Lower lobe of right lung (tissue), 2 donors: ENCODE measurements at regions not wholly inside any gene's neighbourhood (a gene's known extent, or its start where the extent isn't known, plus 50 kb on each side); places are given as distances from the start of the nearest gene placed in this dataset.

Experiments
- ATAC-seq, 2 donors: fragments of 200-7000 bp; cut with Tn5 transposase; one replicate each; pipeline ENCODE4 v1.9.1; 2020 to 2022; ENCODE audit warnings: mild to moderate bottlenecking in 2 of 2, moderate library complexity in 2 of 2
- DNase-seq: peaks from one replicate; pipeline ENCODE4 v3.0.0-alpha.2; 2020
- H3K27ac ChIP-seq: fragments of 200-600 bp; one replicate; pipeline ENCODE4 v1.8.0; 2022
- H3K27me3 ChIP-seq: fragments of 200-600 bp; one replicate; pipeline ENCODE4 v1.8.0; 2022; ENCODE audit warnings: low read depth
- H3K36me3 ChIP-seq: fragments of 200-600 bp; one replicate; pipeline ENCODE4 v1.8.0; 2022; ENCODE audit warnings: mild to moderate bottlenecking
- H3K4me1 ChIP-seq: fragments of 200-600 bp; one replicate; pipeline ENCODE4 v1.8.0; 2022
- H3K4me3 ChIP-seq: fragments of 200-600 bp; one replicate; pipeline ENCODE4 v1.8.0; 2022; ENCODE audit warnings: mild to moderate bottlenecking
- H3K9me3 ChIP-seq: fragments of 200-600 bp; one replicate; pipeline ENCODE4 v1.8.0; 2022
- intact Hi-C: fragments of 100-400 bp; cut with DNase I; formaldehyde crosslinking; loops from one replicate; pipeline ENCODE4 v1.11.0; 2022
- TF ChIP-seq, protein P1 (sequence below): fragments of 200-600 bp; IDR thresholded peaks from one replicate; pipeline ENCODE4 v1.8.0; 2022; ENCODE audit warnings: antibody characterized with exemption, mild to moderate bottlenecking
- donor health status: DM: no; HTN: yes; CAD: no; lungs with severe emphysema.

DNA sequence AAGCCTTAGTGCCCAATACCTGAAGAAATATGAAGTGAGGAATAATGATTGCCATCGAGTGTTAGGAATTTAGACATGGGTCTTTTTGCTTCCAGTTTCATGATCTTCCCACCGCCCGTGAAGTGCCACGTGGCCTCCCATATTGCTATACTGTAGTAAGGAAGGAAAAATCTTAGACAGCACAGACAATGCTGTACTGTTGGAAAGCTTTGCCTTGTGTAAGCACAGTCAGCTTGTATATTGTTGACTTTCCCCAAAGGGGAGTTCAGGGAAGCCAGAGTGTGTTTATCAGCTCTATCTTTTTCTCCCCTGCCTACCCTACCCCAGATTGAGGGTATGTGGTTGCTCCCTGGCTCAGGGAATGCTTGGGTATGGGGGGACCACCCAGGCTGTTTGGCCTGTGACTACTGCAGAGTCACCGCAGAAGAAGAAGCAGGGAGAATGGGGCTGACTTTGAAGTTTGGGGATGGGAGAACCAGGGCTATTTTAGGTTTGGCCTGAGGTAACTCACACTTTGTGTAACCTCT lies 161.8 kb upstream of the MEF2C start:
- intact Hi-C loops = no loop called here
- TF ChIP-seq, protein P1, sequence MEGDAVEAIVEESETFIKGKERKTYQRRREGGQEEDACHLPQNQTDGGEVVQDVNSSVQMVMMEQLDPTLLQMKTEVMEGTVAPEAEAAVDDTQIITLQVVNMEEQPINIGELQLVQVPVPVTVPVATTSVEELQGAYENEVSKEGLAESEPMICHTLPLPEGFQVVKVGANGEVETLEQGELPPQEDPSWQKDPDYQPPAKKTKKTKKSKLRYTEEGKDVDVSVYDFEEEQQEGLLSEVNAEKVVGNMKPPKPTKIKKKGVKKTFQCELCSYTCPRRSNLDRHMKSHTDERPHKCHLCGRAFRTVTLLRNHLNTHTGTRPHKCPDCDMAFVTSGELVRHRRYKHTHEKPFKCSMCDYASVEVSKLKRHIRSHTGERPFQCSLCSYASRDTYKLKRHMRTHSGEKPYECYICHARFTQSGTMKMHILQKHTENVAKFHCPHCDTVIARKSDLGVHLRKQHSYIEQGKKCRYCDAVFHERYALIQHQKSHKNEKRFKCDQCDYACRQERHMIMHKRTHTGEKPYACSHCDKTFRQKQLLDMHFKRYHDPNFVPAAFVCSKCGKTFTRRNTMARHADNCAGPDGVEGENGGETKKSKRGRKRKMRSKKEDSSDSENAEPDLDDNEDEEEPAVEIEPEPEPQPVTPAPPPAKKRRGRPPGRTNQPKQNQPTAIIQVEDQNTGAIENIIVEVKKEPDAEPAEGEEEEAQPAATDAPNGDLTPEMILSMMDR = no peak
- H3K27ac ChIP-seq = no peak overlapping the region
- H3K27me3 ChIP-seq = no peaks in the 10 kb centered on the region
- no peaks in the 10 kb centered on the region for H3K4me1 ChIP-seq
- no peaks in the 10 kb centered on the region for H3K9me3 ChIP-seq
- no peaks in the 10 kb centered on the region for H3K36me3 ChIP-seq
- DNase-seq (no peak), ATAC-seq (no peak)
- no peak overlapping the region for H3K4me3 ChIP-seq

DNA sequence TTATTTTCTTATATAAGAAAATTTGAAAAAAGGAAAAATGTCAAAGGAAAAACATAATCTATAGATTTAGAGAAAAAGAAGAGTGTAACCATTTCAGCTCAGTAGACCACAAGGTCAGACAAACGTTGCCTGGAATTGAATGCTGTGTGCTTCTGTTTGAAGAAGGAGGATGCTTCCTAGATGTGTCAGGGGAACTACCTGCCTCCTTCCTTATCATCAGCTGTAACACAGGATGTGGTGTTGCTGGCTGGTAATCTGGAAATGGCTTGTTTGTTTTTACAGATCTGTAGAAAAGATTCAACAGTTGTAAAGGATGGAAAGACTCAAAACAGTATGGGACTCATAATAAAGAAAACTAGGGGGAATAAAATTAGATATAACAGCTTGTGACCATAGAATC lies 160.7 kb upstream of the MEF2C start:
- no peaks in the 10 kb centered on the region for H3K27me3 ChIP-seq
- intact Hi-C loops = no loop called here
- H3K9me3 ChIP-seq = no peaks in the 10 kb centered on the region
- H3K4me3 ChIP-seq = no peak overlapping the region
- no peaks in the 10 kb centered on the region for H3K4me1 ChIP-seq
- DNase-seq = no peak
- TF ChIP-seq, protein P1 = no peak
- no peak for ATAC-seq
- no peak overlapping the region for H3K27ac ChIP-seq
- no peaks in the 10 kb centered on the region for H3K36me3 ChIP-seq

DNA sequence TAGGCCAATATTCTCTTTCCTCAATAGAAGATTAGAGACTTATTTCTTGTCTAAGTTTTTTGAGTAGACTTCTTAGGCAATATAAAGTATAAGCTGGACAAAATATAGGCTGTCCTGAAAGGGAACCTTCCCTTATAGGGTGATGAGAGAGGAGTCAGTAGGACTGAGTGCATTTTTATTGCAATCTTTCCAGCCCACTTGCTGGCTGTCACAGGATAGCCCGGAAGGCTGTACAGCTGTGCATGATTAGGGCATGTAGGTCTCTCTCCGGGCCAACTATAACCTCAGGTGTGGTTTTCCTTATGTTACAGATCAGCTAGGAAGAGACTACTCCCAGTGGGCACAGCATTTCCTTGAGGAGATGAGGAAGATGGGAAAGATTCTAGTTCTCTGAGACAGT lies 159.8 kb upstream of the MEF2C start:
- DNase-seq (no peak), ATAC-seq (no peak)
- H3K4me1 ChIP-seq = no peaks in the 10 kb centered on the region
- H3K27ac ChIP-seq = no peak overlapping the region
- H3K36me3 ChIP-seq = no peaks in the 10 kb centered on the region
- no peaks in the 10 kb centered on the region for H3K27me3 ChIP-seq
- intact Hi-C loops = no loop called here
- TF ChIP-seq, protein P1 = no peak
- no peaks in the 10 kb centered on the region for H3K9me3 ChIP-seq
- no peak overlapping the region for H3K4me3 ChIP-seq

DNA sequence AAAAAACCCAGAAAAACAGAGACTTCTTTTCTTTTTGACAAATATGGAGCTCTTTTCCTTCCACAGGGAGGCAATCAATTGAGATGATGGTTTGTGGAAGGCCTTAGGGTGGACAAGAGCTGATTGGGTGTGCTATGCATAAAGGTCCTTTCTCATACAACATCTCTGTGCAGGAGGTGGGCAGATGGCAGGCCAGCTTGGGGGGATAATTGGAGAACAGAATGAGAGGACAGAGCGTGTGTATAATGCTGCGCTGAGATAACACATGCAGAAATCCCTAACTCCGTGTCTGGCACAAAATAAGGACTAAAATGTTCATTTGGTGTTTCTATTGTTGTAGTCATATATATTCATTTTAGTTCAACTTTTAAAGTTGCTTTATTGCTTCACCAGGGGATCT lies 159.0 kb upstream of the MEF2C start:
- no peak overlapping the region for H3K4me3 ChIP-seq
- H3K27ac ChIP-seq = no peak overlapping the region
- intact Hi-C loops = no loop called here
- no peaks in the 10 kb centered on the region for H3K36me3 ChIP-seq
- no peak for DNase-seq
- ATAC-seq = no peak
- H3K27me3 ChIP-seq = no peaks in the 10 kb centered on the region
- TF ChIP-seq, protein P1 = no peak
- H3K9me3 ChIP-seq = no peaks in the 10 kb centered on the region
- no peaks in the 10 kb centered on the region for H3K4me1 ChIP-seq

DNA sequence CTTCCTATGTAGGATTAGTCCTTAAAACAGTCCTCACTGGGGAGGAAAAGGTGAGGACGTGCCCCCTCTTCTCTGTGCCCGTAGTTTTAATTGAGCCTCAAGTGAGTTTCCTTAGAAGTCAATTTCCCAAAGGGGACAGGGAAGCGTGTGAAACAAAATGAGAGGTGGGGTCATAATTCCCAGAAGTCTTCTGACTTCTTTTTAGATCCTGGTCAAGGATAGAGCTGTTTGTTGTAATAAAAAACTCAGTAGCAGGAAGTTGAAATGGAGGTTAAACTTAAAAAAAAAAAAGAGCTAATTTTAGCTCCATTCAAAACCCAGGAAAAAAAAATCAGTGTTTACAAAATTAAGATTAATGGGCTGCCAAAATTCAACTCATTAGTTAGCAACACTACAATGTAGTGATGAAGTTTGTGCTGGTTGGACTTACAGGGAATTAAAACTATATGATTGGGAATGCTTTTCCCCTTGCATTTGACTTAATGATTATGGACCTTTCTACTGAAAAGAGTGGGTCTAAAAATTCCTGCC lies 158.3 kb upstream of the MEF2C start:
- ATAC-seq (no peak), DNase-seq (no peak)
- intact Hi-C loops = no loop called here
- no peaks in the 10 kb centered on the region for H3K27me3 ChIP-seq
- H3K9me3 ChIP-seq = no peaks in the 10 kb centered on the region
- no peaks in the 10 kb centered on the region for H3K36me3 ChIP-seq
- no peak overlapping the region for H3K27ac ChIP-seq
- no peak overlapping the region for H3K4me3 ChIP-seq
- H3K4me1 ChIP-seq = no peaks in the 10 kb centered on the region
- TF ChIP-seq, protein P1 = no peak
